C4-2B (cell line): ENCODE measurements at regions not wholly inside any gene's neighbourhood (a gene's known extent, or its start where the extent isn't known, plus 50 kb on each side); places are given as distances from the start of the nearest gene placed in this dataset.

ENCODE experiments used
- ZFX ChIP-seq: fragments of 450-650 bp; IDR thresholded peaks from 2 replicates; pipeline ENCODE4 v1.6.1; 2017
- TF ChIP-seq, protein P1 (sequence below): fragments of 450-650 bp; conservative IDR thresholded peaks from 2 replicates; pipeline ENCODE4 v1.5.1; 2017; ENCODE audit warnings: mild to moderate bottlenecking

DNA sequence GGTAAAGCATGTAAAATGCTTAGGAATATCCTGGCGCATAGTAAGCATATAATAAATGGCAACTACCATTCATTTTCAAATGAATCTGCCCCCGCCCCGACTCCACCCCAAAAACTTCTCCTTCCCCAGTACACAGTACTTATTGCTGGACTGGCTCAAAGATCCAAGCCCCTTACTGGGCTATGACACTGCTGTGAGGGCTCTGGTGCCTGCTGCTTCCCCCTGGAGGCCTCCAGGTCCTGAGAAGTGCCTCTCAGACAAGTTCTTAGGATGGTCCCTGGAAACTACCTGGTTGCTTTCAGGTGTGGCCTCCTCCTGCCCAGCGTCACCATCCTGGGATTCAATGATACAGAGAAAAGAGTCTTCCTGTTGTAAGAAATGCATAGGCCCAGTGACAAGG is 190.6 kb upstream of the NTM start:
- TF ChIP-seq, protein P1, sequence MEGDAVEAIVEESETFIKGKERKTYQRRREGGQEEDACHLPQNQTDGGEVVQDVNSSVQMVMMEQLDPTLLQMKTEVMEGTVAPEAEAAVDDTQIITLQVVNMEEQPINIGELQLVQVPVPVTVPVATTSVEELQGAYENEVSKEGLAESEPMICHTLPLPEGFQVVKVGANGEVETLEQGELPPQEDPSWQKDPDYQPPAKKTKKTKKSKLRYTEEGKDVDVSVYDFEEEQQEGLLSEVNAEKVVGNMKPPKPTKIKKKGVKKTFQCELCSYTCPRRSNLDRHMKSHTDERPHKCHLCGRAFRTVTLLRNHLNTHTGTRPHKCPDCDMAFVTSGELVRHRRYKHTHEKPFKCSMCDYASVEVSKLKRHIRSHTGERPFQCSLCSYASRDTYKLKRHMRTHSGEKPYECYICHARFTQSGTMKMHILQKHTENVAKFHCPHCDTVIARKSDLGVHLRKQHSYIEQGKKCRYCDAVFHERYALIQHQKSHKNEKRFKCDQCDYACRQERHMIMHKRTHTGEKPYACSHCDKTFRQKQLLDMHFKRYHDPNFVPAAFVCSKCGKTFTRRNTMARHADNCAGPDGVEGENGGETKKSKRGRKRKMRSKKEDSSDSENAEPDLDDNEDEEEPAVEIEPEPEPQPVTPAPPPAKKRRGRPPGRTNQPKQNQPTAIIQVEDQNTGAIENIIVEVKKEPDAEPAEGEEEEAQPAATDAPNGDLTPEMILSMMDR = no peak
- TF ChIP-seq ZFX = no peak
